ENCODE measurements at regions not wholly inside any gene's neighbourhood (a gene's known extent, or its start where the extent isn't known, plus 50 kb on each side); places are given as distances from the start of the nearest gene placed in this dataset.

- no peak overlapping the region for H3K4me3 ChIP-seq (ENCODE audit: low read depth, low read length)
- no peak for DNase-seq (ENCODE audit: low read depth)
- TF ChIP-seq MAX (IDR thresholded peaks at IDR 0.05; ENCODE audit: low read depth, low read length) (no peak), MYC (IDR thresholded peaks at IDR 0.05; ENCODE audit: low read depth, low read length) (no peak), CTCF (IDR thresholded peaks at IDR 0.05; ENCODE audit: low read depth, low read length) (no peak), POLR2A (IDR thresholded peaks at IDR 0.05; ENCODE audit: extremely low read depth, insufficient read length) (no peak)
Measured at GRCh38 chr11:13880634-13881033, 81.9 kb upstream of the SPON1 start.

GRCh38 chr11:13881226-13881905 lies 81.2 kb upstream of the SPON1 start:
- no peak for DNase-seq (ENCODE audit: low read depth)
- no peak overlapping the region for H3K4me3 ChIP-seq (ENCODE audit: low read depth, low read length)
- no peak for TF ChIP-seq MYC (IDR thresholded peaks at IDR 0.05; ENCODE audit: low read depth, low read length)
- TF ChIP-seq CTCF (IDR thresholded peaks at IDR 0.05; ENCODE audit: low read depth, low read length), result no peak
- TF ChIP-seq POLR2A (IDR thresholded peaks at IDR 0.05; ENCODE audit: extremely low read depth, insufficient read length), result no peak
- TF ChIP-seq MAX (IDR thresholded peaks at IDR 0.05; ENCODE audit: low read depth, low read length), result no peak

- TF ChIP-seq POLR2A (IDR thresholded peaks at IDR 0.05; ENCODE audit: extremely low read depth, insufficient read length) (no peak), CTCF (IDR thresholded peaks at IDR 0.05; ENCODE audit: low read depth, low read length) (no peak), MAX (IDR thresholded peaks at IDR 0.05; ENCODE audit: low read depth, low read length) (no peak), MYC (IDR thresholded peaks at IDR 0.05; ENCODE audit: low read depth, low read length) (no peak)
- no peak overlapping the region for H3K4me3 ChIP-seq (ENCODE audit: low read depth, low read length)
- DNase-seq (ENCODE audit: low read depth), result no peak
Measured at GRCh38 chr11:13883042-13883441, 79.5 kb upstream of the SPON1 start.

GRCh38 chr11:13883589-13883988 lies 78.9 kb upstream of the SPON1 start:
- no peak overlapping the region for H3K4me3 ChIP-seq (ENCODE audit: low read depth, low read length)
- no peak for DNase-seq (ENCODE audit: low read depth)
- TF ChIP-seq MAX (IDR thresholded peaks at IDR 0.05; ENCODE audit: low read depth, low read length), result no peak
- TF ChIP-seq CTCF (IDR thresholded peaks at IDR 0.05; ENCODE audit: low read depth, low read length), result no peak
- TF ChIP-seq MYC (IDR thresholded peaks at IDR 0.05; ENCODE audit: low read depth, low read length), result no peak
- TF ChIP-seq POLR2A (IDR thresholded peaks at IDR 0.05; ENCODE audit: extremely low read depth, insufficient read length), result no peak

GRCh38 chr11:13884158-13884799 lies 78.2 kb upstream of the SPON1 start:
- TF ChIP-seq MYC (IDR thresholded peaks at IDR 0.05; ENCODE audit: low read depth, low read length) (no peak), POLR2A (IDR thresholded peaks at IDR 0.05; ENCODE audit: extremely low read depth, insufficient read length) (no peak), CTCF (IDR thresholded peaks at IDR 0.05; ENCODE audit: low read depth, low read length) (no peak), MAX (IDR thresholded peaks at IDR 0.05; ENCODE audit: low read depth, low read length) (no peak)
- DNase-seq (ENCODE audit: low read depth), result no peak
- H3K4me3 ChIP-seq (ENCODE audit: low read depth, low read length), result no peak overlapping the region
